ENCODE measurements at regions not wholly inside any gene's neighbourhood (a gene's known extent, or its start where the extent isn't known, plus 50 kb on each side); places are given as distances from the start of the nearest gene placed in this dataset. TPM values are rescaled to one million over a fixed set of nuclear protein-coding genes. Genes with fewer than 3 reads are reported as not detected.

GRCh38 chr10:91170418-91170817 lies 50.0 kb upstream of the PCGF5 start:
- no peak overlapping the region for H3K9ac ChIP-seq (ENCODE audit: low read length)
- no peak overlapping the region for H4K8ac ChIP-seq (ENCODE audit: low read depth, low read length)
- no peak for DNase-seq
- H2BK15ac ChIP-seq (replicated peaks; ENCODE audit: low read depth), result no peak overlapping the region
- H3K4me3 ChIP-seq (ENCODE audit: low read length), result no peak overlapping the region
- WGBS (ENCODE audit: extremely low coverage, insufficient coverage, low lambda C conversion rate), result no CpG with 5 or more reads among the region's 1 CpG
- H3K4me2 ChIP-seq (ENCODE audit: low read length), result no peak overlapping the region
- peaks cover 10% of the 10 kb centered on the region for H3K27me3 ChIP-seq (ENCODE audit: insufficient read depth, low read length, poor library complexity)
- no peak overlapping the region for H4K5ac ChIP-seq (ENCODE audit: low read length)
- no peaks in the 10 kb centered on the region for H3K4me1 ChIP-seq (ENCODE audit: control insufficient read depth, low read depth, low read length)
- H2BK5ac ChIP-seq (ENCODE audit: low read length), result no peak overlapping the region
- H3K36me3 ChIP-seq (ENCODE audit: control insufficient read depth, insufficient read depth, low read length), result no peaks in the 10 kb centered on the region
- H2BK120ac ChIP-seq (ENCODE audit: low read depth, low read length), result no peak overlapping the region
- no peak overlapping the region for H3K27ac ChIP-seq (ENCODE audit: low read depth, low read length)
- no peak overlapping the region for H2AK5ac ChIP-seq (ENCODE audit: low read length)
- no peaks in the 10 kb centered on the region for H3K79me1 ChIP-seq (ENCODE audit: low read length)
- no peak overlapping the region for H3K56ac ChIP-seq (ENCODE audit: low read length)
- no peak overlapping the region for H3K23ac ChIP-seq (ENCODE audit: low read length)
- no peak overlapping the region for H3K18ac ChIP-seq (ENCODE audit: low read length)
- no peaks in the 10 kb centered on the region for H3K79me2 ChIP-seq (ENCODE audit: control insufficient read depth, insufficient read depth, low read length)
- no peak overlapping the region for H3K4ac ChIP-seq (ENCODE audit: low read depth, low read length)

Small RNA genes in the stretch of these regions (small RNA-seq; reads per million reads assigned to genes)
- not detected for gene AL365434.2 (ENCODE audit: insufficient read depth)

Measured in mesendoderm (in vitro differentiated cells).